ENCODE measurements at regions not wholly inside any gene's neighbourhood (a gene's known extent, or its start where the extent isn't known, plus 50 kb on each side); places are given as distances from the start of the nearest gene placed in this dataset.

DNA sequence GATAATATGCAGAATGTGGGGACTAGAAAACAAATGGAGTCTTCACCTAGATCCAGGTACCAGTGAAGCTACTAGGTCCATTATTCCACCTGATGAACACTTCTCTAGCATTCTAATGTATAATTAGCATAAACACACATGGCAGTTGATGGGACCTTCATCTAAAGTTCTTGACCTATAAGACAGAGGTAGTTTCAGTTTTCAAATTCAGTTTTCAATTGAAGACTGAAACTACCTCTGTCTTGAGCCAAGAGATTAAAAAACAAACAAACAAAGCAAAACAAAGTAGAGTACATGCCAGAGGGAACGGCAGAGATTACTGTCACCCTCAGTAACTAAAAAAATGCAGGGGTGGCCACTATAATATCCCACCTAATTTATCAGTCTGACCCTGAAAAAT is 199.9 kb upstream of the NEIL3 start:
- 73 to 81% (median 76%) methylated on average over 1 of the region's 1 CpG for WGBS, 3 donors
- Histone ChIP-seq H3K9me3 (no peaks in the 10 kb centered on the region), H3K27me3 (ENCODE audit: insufficient read depth in 3 of 3, low read length in 2 of 3) (no peaks in the 10 kb centered on the region), H3K4me3 (no peak overlapping the region), H3K4me1 (no peaks in the 10 kb centered on the region), H3K36me3 (ENCODE audit: insufficient read depth in 1 of 2, low read depth in 1 of 2) (no peaks in the 10 kb centered on the region), H3K27ac (no peak overlapping the region)
- DNase-seq (no peak), ATAC-seq (no peak)
- TF ChIP-seq CTCF (IDR thresholded peaks at IDR 0.05) = no peak
- intact Hi-C loops (cut with DNase I) = no loop called here

DNA sequence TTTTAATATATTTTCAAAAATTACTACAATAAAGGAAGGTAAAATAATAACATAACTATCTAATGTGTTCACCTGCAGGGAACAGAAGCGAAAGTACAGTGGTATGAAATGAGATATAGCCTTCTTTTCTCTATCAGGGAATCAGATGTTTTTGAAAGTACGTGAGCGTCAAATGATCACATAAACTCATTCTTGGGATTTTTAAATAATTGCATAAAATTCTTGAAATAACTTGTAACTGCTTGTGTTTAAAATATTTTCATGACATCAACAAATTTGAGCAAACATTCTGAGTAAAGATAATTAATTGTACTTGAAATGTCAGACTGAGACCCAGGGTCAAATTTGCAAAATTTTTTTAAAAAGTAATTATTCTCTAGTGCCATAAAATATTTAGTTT is 193.5 kb upstream of the NEIL3 start:
- no peak for TF ChIP-seq CTCF (IDR thresholded peaks at IDR 0.05)
- WGBS, 3 donors = 82 to 87% (median 85%) methylated on average over 3 of the region's 3 CpGs
- Histone ChIP-seq H3K4me1 (no peaks in the 10 kb centered on the region), H3K9me3 (no peaks in the 10 kb centered on the region), H3K36me3 (ENCODE audit: insufficient read depth in 1 of 2, low read depth in 1 of 2) (no peaks in the 10 kb centered on the region), H3K27ac (no peak overlapping the region), H3K4me3 (no peak overlapping the region), H3K27me3 (ENCODE audit: insufficient read depth in 3 of 3, low read length in 2 of 3) (no peaks in the 10 kb centered on the region)
- ATAC-seq (no peak), DNase-seq (no peak)
- intact Hi-C loops (cut with DNase I) = no loop called here

- intact Hi-C loops (cut with DNase I) = no loop called here
- DNase-seq = no peak
- Histone ChIP-seq H3K36me3 (ENCODE audit: insufficient read depth in 1 of 2, low read depth in 1 of 2) (no peaks in the 10 kb centered on the region), H3K27me3 (ENCODE audit: insufficient read depth in 3 of 3, low read length in 2 of 3) (no peaks in the 10 kb centered on the region), H3K4me3 (no peak overlapping the region), H3K9me3 (no peaks in the 10 kb centered on the region), H3K4me1 (no peaks in the 10 kb centered on the region), H3K27ac (no peak overlapping the region)
- no peak for ATAC-seq
- 49 to 60% (median 56%) methylated on average over 8 of the region's 8 CpGs for WGBS, 3 donors
- no peak for TF ChIP-seq CTCF (IDR thresholded peaks at IDR 0.05)
These were observed 192.4 kb upstream of the NEIL3 start for GRCh38 chr4:177117256-177117655.

DNA sequence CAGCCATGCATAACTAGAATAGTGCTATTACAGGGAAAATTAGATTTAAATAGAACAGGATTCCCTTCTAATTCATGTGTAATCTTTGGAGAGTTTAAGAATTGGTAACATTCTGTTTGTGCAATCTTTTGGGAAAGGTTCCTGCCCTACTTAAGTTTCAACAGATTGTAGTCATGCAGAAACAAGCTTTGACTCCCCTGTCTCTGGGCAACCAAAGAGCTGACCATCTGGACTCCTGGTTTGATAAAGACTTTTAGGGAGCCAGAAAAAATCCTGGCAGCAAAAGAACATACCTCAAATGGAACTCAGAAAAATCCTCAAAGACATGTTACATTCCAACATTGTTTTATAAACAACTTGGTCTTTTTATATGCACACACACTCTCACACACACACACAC is 191.1 kb upstream of the NEIL3 start:
- Histone ChIP-seq H3K9me3 (no peaks in the 10 kb centered on the region), H3K4me3 (no peak overlapping the region), H3K36me3 (ENCODE audit: insufficient read depth in 1 of 2, low read depth in 1 of 2) (no peaks in the 10 kb centered on the region), H3K27me3 (ENCODE audit: insufficient read depth in 3 of 3, low read length in 2 of 3) (no peaks in the 10 kb centered on the region), H3K4me1 (no peaks in the 10 kb centered on the region), H3K27ac (no peak overlapping the region)
- peak in 1 of 2 donors; percentile 18 for DNase-seq
- TF ChIP-seq CTCF (IDR thresholded peaks at IDR 0.05) = no peak
- ATAC-seq = peak; percentile 42 to 71 (median 50)
- intact Hi-C loops (cut with DNase I) = no loop called here

GRCh38 chr4:177119021-177119471 is 190.6 kb upstream of the NEIL3 start:
- intact Hi-C loops (cut with DNase I) = no loop called here
- Histone ChIP-seq H3K27me3 (ENCODE audit: insufficient read depth in 3 of 3, low read length in 2 of 3) (no peaks in the 10 kb centered on the region), H3K36me3 (ENCODE audit: insufficient read depth in 1 of 2, low read depth in 1 of 2) (no peaks in the 10 kb centered on the region), H3K27ac (no peak overlapping the region), H3K9me3 (no peaks in the 10 kb centered on the region), H3K4me1 (no peaks in the 10 kb centered on the region), H3K4me3 (no peak overlapping the region)
- ATAC-seq (no peak), DNase-seq (no peak)
- TF ChIP-seq CTCF (IDR thresholded peaks at IDR 0.05) = no peak
- WGBS, 3 donors = 20 to 24% (median 21%) methylated on average over 1 of the region's 1 CpG

Measured in psoas muscle (tissue), 7 donors.